ENCODE measurements at regions not wholly inside any gene's neighbourhood (a gene's known extent, or its start where the extent isn't known, plus 50 kb on each side); places are given as distances from the start of the nearest gene placed in this dataset.

- H3K4me3 Mint-ChIP-seq: no peak overlapping the region
- H3K9me3 Mint-ChIP-seq: no peaks in the 10 kb centered on the region
- ChIA-PET POLR2A (no interaction called here), CTCF (interaction anchor here (0.6 kb wide), 1 partner anchor 218 kb away, joined by 3 read pairs; no protein-coding TSS in a partner anchor)
- no peaks in the 10 kb centered on the region for H3K27me3 Mint-ChIP-seq
- H3K36me3 Mint-ChIP-seq (ENCODE audit: low read depth): no peaks in the 10 kb centered on the region
- no peak for DNase-seq
- no peak overlapping the region for H3K27ac Mint-ChIP-seq
- no peaks in the 10 kb centered on the region for H3K4me1 Mint-ChIP-seq
These were observed 130.9 kb downstream of the FOXA2 start for GRCh38 chr20:22453244-22454080.

- H3K27ac Mint-ChIP-seq: no peak overlapping the region
- CTCF ChIA-PET: no interaction called here
These were observed 131.8 kb downstream of the FOXA2 start for GRCh38 chr20:22452442-22453011.

GRCh38 chr20:22450537-22450936, 133.8 kb downstream of the FOXA2 start:
- no peak for DNase-seq
- Mint-ChIP-seq H3K9me3 (no peaks in the 10 kb centered on the region), H3K27me3 (no peaks in the 10 kb centered on the region), H3K36me3 (ENCODE audit: low read depth) (no peaks in the 10 kb centered on the region), H3K4me3 (no peak overlapping the region), H3K4me1 (no peaks in the 10 kb centered on the region), H3K27ac (no peak overlapping the region)
- CTCF ChIA-PET: no interaction called here
- POLR2A ChIA-PET: no interaction called here

More at GRCh38 chr20:22452442-22453011, 131.8 kb downstream of the FOXA2 start:
- DNase-seq: no peak
- no peaks in the 10 kb centered on the region for H3K9me3 Mint-ChIP-seq
- no peaks in the 10 kb centered on the region for H3K36me3 Mint-ChIP-seq (ENCODE audit: low read depth)
- H3K27me3 Mint-ChIP-seq: no peaks in the 10 kb centered on the region
- H3K4me3 Mint-ChIP-seq: no peak overlapping the region
- POLR2A ChIA-PET: interaction anchor here (0.6 kb wide), 1 partner anchor 13 kb away, joined by 3 read pairs; no protein-coding TSS in a partner anchor
- no peaks in the 10 kb centered on the region for H3K4me1 Mint-ChIP-seq

GRCh38 chr20:22449188-22449973, 135.0 kb downstream of the FOXA2 start:
- Mint-ChIP-seq H3K4me3 (no peak overlapping the region), H3K36me3 (ENCODE audit: low read depth) (no peaks in the 10 kb centered on the region), H3K9me3 (no peaks in the 10 kb centered on the region), H3K27ac (no peak overlapping the region), H3K4me1 (no peaks in the 10 kb centered on the region), H3K27me3 (no peaks in the 10 kb centered on the region)
- ChIA-PET CTCF (no interaction called here), POLR2A (no interaction called here)
- DNase-seq: no peak

- POLR2A ChIA-PET: no interaction called here
- no peak overlapping the region for H3K27ac Mint-ChIP-seq
- no peaks in the 10 kb centered on the region for H3K27me3 Mint-ChIP-seq
- no peak overlapping the region for H3K4me3 Mint-ChIP-seq
- CTCF ChIA-PET: no interaction called here
- H3K36me3 Mint-ChIP-seq (ENCODE audit: low read depth): no peaks in the 10 kb centered on the region
- no peaks in the 10 kb centered on the region for H3K4me1 Mint-ChIP-seq
- DNase-seq: no peak
- H3K9me3 Mint-ChIP-seq: no peaks in the 10 kb centered on the region
These were observed 137.0 kb downstream of the FOXA2 start for GRCh38 chr20:22447447-22447778.

GRCh38 chr20:22446613-22447446, 137.5 kb downstream of the FOXA2 start:
- Mint-ChIP-seq H3K4me1 (no peaks in the 10 kb centered on the region), H3K27ac (no peak overlapping the region), H3K36me3 (ENCODE audit: low read depth) (no peaks in the 10 kb centered on the region), H3K27me3 (no peaks in the 10 kb centered on the region), H3K4me3 (no peak overlapping the region), H3K9me3 (no peaks in the 10 kb centered on the region)
- DNase-seq: no peak
- CTCF ChIA-PET: no interaction called here
- POLR2A ChIA-PET: no interaction called here

GRCh38 chr20:22442318-22442717, 142.1 kb downstream of the FOXA2 start:
- DNase-seq: no peak
- H3K4me1 Mint-ChIP-seq: no peaks in the 10 kb centered on the region
- POLR2A ChIA-PET: interaction anchor here (0.6 kb wide), 1 partner anchor 739 kb away, joined by 3 read pairs; no protein-coding TSS in a partner anchor

GRCh38 chr20:22438926-22439325, 145.4 kb downstream of the FOXA2 start:
- H3K9me3 Mint-ChIP-seq: peaks cover 3% of the 10 kb centered on the region

More at GRCh38 chr20:22442318-22442717, 142.1 kb downstream of the FOXA2 start:
- Mint-ChIP-seq H3K27me3 (peaks cover 2% of the 10 kb centered on the region), H3K9me3 (peaks cover 3% of the 10 kb centered on the region), H3K36me3 (ENCODE audit: low read depth) (no peaks in the 10 kb centered on the region), H3K27ac (no peak overlapping the region), H3K4me3 (no peak overlapping the region)
- CTCF ChIA-PET: no interaction called here

GRCh38 chr20:22438346-22438745, 146.0 kb downstream of the FOXA2 start:
- DNase-seq: no peak
- ChIA-PET CTCF (no interaction called here), POLR2A (no interaction called here)
- Mint-ChIP-seq H3K27ac (no peak overlapping the region), H3K9me3 (peaks cover 3% of the 10 kb centered on the region), H3K36me3 (ENCODE audit: low read depth) (no peaks in the 10 kb centered on the region), H3K27me3 (peaks cover 2% of the 10 kb centered on the region), H3K4me3 (no peak overlapping the region), H3K4me1 (no peaks in the 10 kb centered on the region)

More at GRCh38 chr20:22438926-22439325, 145.4 kb downstream of the FOXA2 start:
- no peaks in the 10 kb centered on the region for H3K36me3 Mint-ChIP-seq (ENCODE audit: low read depth)
- no peak overlapping the region for H3K4me3 Mint-ChIP-seq
- POLR2A ChIA-PET: no interaction called here
- CTCF ChIA-PET: no interaction called here
- H3K4me1 Mint-ChIP-seq: no peaks in the 10 kb centered on the region
- H3K27me3 Mint-ChIP-seq: peaks cover 2% of the 10 kb centered on the region
- no peak overlapping the region for H3K27ac Mint-ChIP-seq
- DNase-seq: no peak

GRCh38 chr20:22437354-22437753, 147.0 kb downstream of the FOXA2 start:
- no peak for DNase-seq
- ChIA-PET POLR2A (no interaction called here), CTCF (no interaction called here)
- no peak overlapping the region for H3K27ac Mint-ChIP-seq
- peaks cover 2% of the 10 kb centered on the region for H3K27me3 Mint-ChIP-seq
- H3K4me3 Mint-ChIP-seq: no peak overlapping the region
- H3K9me3 Mint-ChIP-seq: peaks cover 3% of the 10 kb centered on the region
- H3K36me3 Mint-ChIP-seq (ENCODE audit: low read depth): no peaks in the 10 kb centered on the region
- H3K4me1 Mint-ChIP-seq: no peaks in the 10 kb centered on the region

- H3K27me3 Mint-ChIP-seq: no peaks in the 10 kb centered on the region
- ChIA-PET CTCF (no interaction called here), POLR2A (no interaction called here)
- no peaks in the 10 kb centered on the region for H3K4me1 Mint-ChIP-seq
- H3K36me3 Mint-ChIP-seq (ENCODE audit: low read depth): no peaks in the 10 kb centered on the region
- DNase-seq: no peak
- H3K27ac Mint-ChIP-seq: no peak overlapping the region
- no peak overlapping the region for H3K4me3 Mint-ChIP-seq
- no peaks in the 10 kb centered on the region for H3K9me3 Mint-ChIP-seq
These were observed 153.0 kb downstream of the FOXA2 start for GRCh38 chr20:22431419-22431818.

- no peak for DNase-seq
- Mint-ChIP-seq H3K4me1 (no peaks in the 10 kb centered on the region), H3K4me3 (no peak overlapping the region), H3K27ac (no peak overlapping the region), H3K36me3 (ENCODE audit: low read depth) (no peaks in the 10 kb centered on the region), H3K27me3 (no peaks in the 10 kb centered on the region), H3K9me3 (no peaks in the 10 kb centered on the region)
- ChIA-PET POLR2A (no interaction called here), CTCF (no interaction called here)
These were observed 153.6 kb downstream of the FOXA2 start for GRCh38 chr20:22430746-22431168.

Data from activated CD4-positive, alpha-beta T cell treated with anti-CD3 and anti-CD28 coated beads, Interleukin-2, amount 10 ng/mL, durations not matched to agents 7 days and 5 days (primary cell).